K562 (cell line): ENCODE measurements at regions not wholly inside any gene's neighbourhood (a gene's known extent, or its start where the extent isn't known, plus 50 kb on each side); places are given as distances from the start of the nearest gene placed in this dataset.

Source experiments
- ATAC-seq: fragments of 200-7000 bp; cut with Tn5 transposase; 3 replicates; pipeline ENCODE4 v1.9.1; 2020; ENCODE audit warnings: moderate library complexity
- BruUV-seq: library from RNA; stranded (reverse); fragments of 400-500 nt; replicated peaks from 2 replicates; lab custom pipeline; 2021; lab: Mats Ljungman, UMichigan
- CTCF ChIA-PET: fragments of 300-600 bp; formaldehyde crosslinking; extraction: SDS; loops from one replicate; lab custom pipeline; 2021; ENCODE audit warnings: low intra/inter-chr PET ratio; lab: Yijun Ruan, JAX
- POLR2A ChIA-PET: fragments of 300-600, 350-650 bp; sonication (Branson Sonifier 250); formaldehyde crosslinking; extraction: SDS; loops from one replicate; lab custom pipeline; 2021; ENCODE audit warnings: antibody characterized with exemption, inconsistent platforms; lab: Yijun Ruan, JAX
- DNase-seq, 4 experiments: peaks; one replicate each; pipeline versions ENCODE4 v3.0.0 to v3.0.0-alpha.2; 2011 to 2018; ENCODE audit warnings: low spot score in 3 of 4, mixed read lengths in 3 of 4; ENCODE audit errors: extremely low read depth in 1 of 4
- FAIRE-seq: peaks from 2 replicates; lab custom pipeline; 2011; peaks lifted over from hg19 to GRCh38; lab: Jason Lieb, UNC
- H2AFZ ChIP-seq: 2 replicates; pipeline ENCODE4 v1.6.0; 2011; ENCODE audit warnings: low read depth, low read length, control low read depth, inconsistent platforms
- H3K27ac ChIP-seq: fragments of 200-600 bp; 3 replicates; pipeline ENCODE4 v1.8.0; 2011; ENCODE audit warnings: low read depth, mild to moderate bottlenecking, control low read depth, inconsistent platforms, low read length, moderate library complexity, mixed read lengths; ENCODE audit errors: extremely low read depth
- H3K27me3 ChIP-seq, 2 experiments: fragments of 300-600 bp in 1 of 2; 2 replicates in 1 of 2; 3 replicates in 1 of 2; pipeline versions ENCODE4 v1.6.0 to v1.8.0; 2011; ENCODE audit warnings: inconsistent platforms in 2 of 2, low read length in 2 of 2, mild to moderate bottlenecking in 1 of 2, mixed read lengths in 1 of 2, moderate library complexity in 1 of 2; ENCODE audit not compliant: control insufficient read depth in 2 of 2, insufficient read depth in 2 of 2
- H3K36me3 ChIP-seq: fragments of 300-600 bp; 3 replicates; pipeline ENCODE4 v1.8.0; 2011; ENCODE audit warnings: mild to moderate bottlenecking, low read length, inconsistent platforms; ENCODE audit not compliant: control insufficient read depth, insufficient read depth
- H3K4me1 ChIP-seq, 2 experiments: fragments of 200-600 bp in 1 of 2; replicated peaks in 1 of 2; 2 replicates in 1 of 2; 3 replicates in 1 of 2; pipeline versions ENCODE4 v1.5.1 to v1.8.0; 2011; ENCODE audit warnings: inconsistent platforms in 2 of 2, low read length in 2 of 2, mild to moderate bottlenecking in 1 of 2, mixed read lengths in 1 of 2, moderate library complexity in 1 of 2; ENCODE audit not compliant: control insufficient read depth in 2 of 2, insufficient read depth in 2 of 2
- H3K4me2 ChIP-seq: 2 replicates; pipeline ENCODE4 v1.6.1; 2011; ENCODE audit warnings: low read length, control low read depth, inconsistent platforms, mixed read lengths; ENCODE audit not compliant: insufficient read depth
- H3K4me3 ChIP-seq: fragments of 200-600 bp; sonication (generic), shearing (Covaris generic); 2 replicates; pipeline ENCODE4 v1.5.1; 2016; ENCODE audit warnings: control low read depth, inconsistent platforms
- H3K79me2 ChIP-seq: fragments of 200-600 bp; 3 replicates; pipeline ENCODE4 v1.8.0; 2011; ENCODE audit warnings: low read length, inconsistent platforms; ENCODE audit not compliant: control insufficient read depth, insufficient read depth
- H3K9ac ChIP-seq, 2 experiments: 2 replicates each; pipeline versions ENCODE4 v1.6.0 to v1.6.1; 2011; ENCODE audit warnings: low read depth in 2 of 2, low read length in 2 of 2, control low read depth in 1 of 2, inconsistent platforms in 1 of 2, mild to moderate bottlenecking in 1 of 2, mixed read lengths in 1 of 2; ENCODE audit not compliant: insufficient read depth in 1 of 2
- H3K9me1 ChIP-seq: one replicate; pipeline ENCODE4 v1.6.0; 2011; ENCODE audit warnings: inconsistent platforms, mild to moderate bottlenecking, low read length, moderate library complexity; ENCODE audit not compliant: control insufficient read depth, insufficient read depth
- H3K9me3 ChIP-seq: replicated peaks from 2 replicates; pipeline ENCODE4 v1.5.1; 2011; ENCODE audit warnings: low read depth, low read length, inconsistent platforms; ENCODE audit not compliant: control insufficient read depth, insufficient read depth
- H4K20me1 ChIP-seq: replicated peaks from 2 replicates; pipeline ENCODE4 v1.6.1; 2011; ENCODE audit warnings: low read length, inconsistent platforms, mixed read lengths; ENCODE audit not compliant: control insufficient read depth, insufficient read depth
- CTCF ChIP-seq, 3 experiments: IDR thresholded peaks in 2 of 3; conservative IDR thresholded peaks in 1 of 3; 2 replicates each; pipeline ENCODE4 v1.5.1; 2011 to 2012; ENCODE audit warnings: low read length in 3 of 3, mild to moderate bottlenecking in 3 of 3, control low read depth in 2 of 3, improper control_type of control experiment in 1 of 3, inconsistent platforms in 1 of 3, low read depth in 1 of 3, mixed read lengths in 1 of 3, moderate library complexity in 1 of 3; ENCODE audit not compliant: insufficient read depth in 2 of 3
- SRSF3 ChIP-seq: fragments of 200-400 bp; formaldehyde crosslinking; IDR thresholded peaks from 2 replicates; pipeline ENCODE4 v1.6.1; 2016; ENCODE audit warnings: mild to moderate bottlenecking, low read length, moderate library complexity; ENCODE audit not compliant: insufficient read depth
- ZNF263 ChIP-seq: sonication (generic); formaldehyde crosslinking; IDR thresholded peaks from 2 replicates; pipeline ENCODE4 v1.8.0; 2022; ENCODE audit warnings: mild to moderate bottlenecking, missing genetic modification reagents, borderline replicate concordance
- whole genome bisulfite sequencing: fragments of 100-300 bp; shearing (Covaris generic); methylation state at CpG from one replicate; pipeline ENCODE4 v1.1.6; 2016; ENCODE audit warnings: low coverage, mixed read lengths; ENCODE audit not compliant: insufficient coverage; ENCODE audit errors: missing lambda C conversion rate; 5-methylcytosine and 5-hydroxymethylcytosine counted together
- in situ Hi-C: fragments of 300-500 bp; cut with MboI; formaldehyde crosslinking; loops from 4 replicates; pipeline ENCODE4 v1.15.0; 2018; ENCODE audit warnings: inconsistent platforms, mixed read lengths
- intact Hi-C: fragments of 100-400 bp; cut with micrococcal nuclease; formaldehyde crosslinking; loops from 2 replicates; pipeline ENCODE4 v1.14.2; 2022

- H3K9me1 ChIP-seq: no peaks in the 10 kb centered on the region
- ChIA-PET CTCF (no interaction called here), POLR2A (no interaction called here)
- ATAC-seq: peak; percentile 45; the same call in 1 of the 3 replicates
- 18% methylated on average over 2 of the region's 2 CpGs for WGBS
- no peaks in the 10 kb centered on the region for H3K79me2 ChIP-seq
- FAIRE-seq: no peak
- H3K4me3 ChIP-seq: no peak overlapping the region
- no TSS peak for BruUV-seq
- H3K36me3 ChIP-seq: no peaks in the 10 kb centered on the region
- H3K4me1 ChIP-seq: peaks cover 0 to under 1% of the 10 kb centered on the region in 2 experiments; a peak in 1 of 5 replicates
- H4K20me1 ChIP-seq: no peaks in the 10 kb centered on the region
- in situ Hi-C loops (no loop called here), intact Hi-C loops (no loop called here)
- H3K4me2 ChIP-seq: no peak overlapping the region
- peaks cover 3% of the 10 kb centered on the region; the same call in 1 of the 2 replicates for H3K9me3 ChIP-seq
- no peak overlapping the region for H2AFZ ChIP-seq
- DNase-seq: no peak
- no peak for TF ChIP-seq SRSF3
- peak in 1 of 3 experiments; percentile 19; a peak in 1 of 6 replicates for TF ChIP-seq CTCF (IDR thresholded peaks at IDR 0.05 in 2 of 3, conservative IDR thresholded peaks at IDR 0.05 in 1 of 3; ENCODE audit: insufficient read depth in 2 of 3, low read depth in 1 of 3, low read length in 3 of 3)
- 0 out of 2 replicates have a peak, but pooled peaks have one; percentile 38 for TF ChIP-seq ZNF263 (CRISPR knock-in tag)
- H3K27ac ChIP-seq: no peak overlapping the region
- H3K27me3 ChIP-seq: no peaks in the 10 kb centered on the region
- no peak overlapping the region for H3K9ac ChIP-seq
These were observed 224.3 kb downstream of the UBE3D start for GRCh38 chr6:82841309-82841708.
